PFSK-1 (cell line): ENCODE measurements at regions not wholly inside any gene's neighbourhood (a gene's known extent, or its start where the extent isn't known, plus 50 kb on each side); places are given as distances from the start of the nearest gene placed in this dataset.

Experiments
- FOXP2 ChIP-seq: optimal IDR thresholded peaks from 2 replicates; pipeline ENCODE3; 2011; ENCODE audit warnings: borderline replicate concordance, control low read depth, inconsistent platforms; ENCODE audit not compliant: insufficient read depth; ENCODE audit errors: extremely low read length, extremely low read depth
- POLR2AphosphoS5 ChIP-seq: IDR thresholded peaks from 2 replicates; pipeline ENCODE4 v1.6.1; 2012; ENCODE audit warnings: low read depth, mild to moderate bottlenecking, control low read depth, low read length, moderate library complexity
- TAF1 ChIP-seq: IDR thresholded peaks from 2 replicates; pipeline ENCODE4 v1.6.1; 2012; ENCODE audit warnings: low read length, control low read depth, borderline replicate concordance; ENCODE audit not compliant: insufficient read depth

DNA sequence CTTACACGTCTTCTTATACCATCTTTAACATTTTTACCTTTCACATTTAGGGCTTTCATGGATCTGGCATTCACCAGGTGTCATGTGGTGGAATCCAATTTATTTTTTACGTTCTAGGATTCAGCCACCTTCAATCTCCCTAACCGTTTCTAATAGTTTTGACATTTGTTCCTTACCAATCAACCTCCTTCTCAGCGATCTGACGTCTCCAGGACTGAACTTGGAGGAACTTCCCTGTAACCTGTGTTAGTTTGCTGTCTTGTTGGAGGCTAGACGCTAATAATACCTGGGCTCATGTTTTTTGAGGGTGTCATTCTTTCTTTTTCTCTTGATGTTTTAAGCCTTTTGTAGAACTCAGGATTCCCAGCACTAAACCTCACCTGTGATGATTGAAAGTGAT lies 351.6 kb downstream of the THBS2 start:
- TF ChIP-seq POLR2AphosphoS5, result no peak
- no peak for TF ChIP-seq TAF1
- TF ChIP-seq FOXP2, result no peak
